Left lung (tissue), 4 donors: ENCODE measurements at regions not wholly inside any gene's neighbourhood (a gene's known extent, or its start where the extent isn't known, plus 50 kb on each side); places are given as distances from the start of the nearest gene placed in this dataset.
A peak's percentile ranks its signal among the peaks of the same experiment; 100 is the strongest.

Source experiments
- ATAC-seq: fragments of 200-7000 bp; cut with Tn5 transposase; one replicate; pipeline ENCODE4 v1.9.1; 2020; ENCODE audit warnings: moderate library complexity
- DNase-seq, 4 donors: peaks; one replicate each; pipeline ENCODE4 v3.0.0-alpha.2; 2013 to 2020
- H3K27ac ChIP-seq, 2 donors: fragments of 200-600 bp; sonication (generic) in 1 of 2; one replicate each; pipeline versions ENCODE4 v1.5.0 to v1.8.0; 2020 to 2021
- H3K27me3 ChIP-seq, 2 donors: fragments of 200-600 bp; sonication (generic) in 1 of 2; one replicate each; pipeline versions ENCODE4 v1.5.0 to v1.8.0; 2020 to 2021
- H3K36me3 ChIP-seq, 2 donors: fragments of 200-600 bp; sonication (generic) in 1 of 2; one replicate each; pipeline versions ENCODE4 v1.5.0 to v1.8.0; 2020 to 2021
- H3K4me1 ChIP-seq, 2 donors: fragments of 200-600 bp; one replicate each; pipeline ENCODE4 v1.8.0; 2021
- H3K4me3 ChIP-seq, 2 donors: fragments of 200-600 bp; sonication (generic) in 1 of 2; one replicate each; pipeline versions ENCODE4 v1.5.0 to v1.8.0; 2020 to 2021; ENCODE audit warnings: mild to moderate bottlenecking in 1 of 2
- H3K9me3 ChIP-seq, 2 donors: fragments of 200-600 bp; sonication (generic) in 1 of 2; one replicate each; pipeline versions ENCODE4 v1.5.0 to v1.8.0; 2020 to 2021
- intact Hi-C, 2 donors: fragments of 100-400 bp; cut with DNase I; formaldehyde crosslinking; loops; one replicate each; pipeline versions ENCODE4 v1.11.2 to v1.14.2; 2022
- TF ChIP-seq, protein P1 (sequence below), 2 donors: fragments of 200-600 bp; sonication (generic) in 1 of 2; IDR thresholded peaks; one replicate each; pipeline versions ENCODE4 v1.5.0 to v1.8.0; 2021; ENCODE audit warnings: antibody characterized with exemption in 2 of 2
- donor health status: DM: no; HTN: yes; CAD: no.
- donor health status: DM: no; HTN: no; CAD: no.

DNA sequence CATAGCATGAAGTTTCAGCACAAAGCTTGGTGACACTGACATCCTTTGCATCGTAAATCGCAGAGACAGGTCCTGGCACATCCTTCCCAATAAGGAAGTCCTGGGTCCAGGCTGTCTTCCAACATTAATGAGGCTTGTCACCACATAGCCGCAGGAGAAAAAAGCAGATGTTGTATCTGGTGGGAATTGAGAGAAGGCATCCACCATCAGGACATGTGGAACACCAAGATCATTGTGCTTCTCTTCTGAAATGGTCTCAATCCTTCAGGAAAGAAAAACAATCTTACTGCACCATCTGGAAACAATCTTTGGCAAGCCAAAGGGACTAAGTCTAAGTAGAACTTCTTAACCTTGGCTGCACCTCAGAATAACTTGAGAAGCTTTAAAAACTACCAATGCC is 119.0 kb upstream of the ARHGAP28 start:
- TF ChIP-seq, protein P1, sequence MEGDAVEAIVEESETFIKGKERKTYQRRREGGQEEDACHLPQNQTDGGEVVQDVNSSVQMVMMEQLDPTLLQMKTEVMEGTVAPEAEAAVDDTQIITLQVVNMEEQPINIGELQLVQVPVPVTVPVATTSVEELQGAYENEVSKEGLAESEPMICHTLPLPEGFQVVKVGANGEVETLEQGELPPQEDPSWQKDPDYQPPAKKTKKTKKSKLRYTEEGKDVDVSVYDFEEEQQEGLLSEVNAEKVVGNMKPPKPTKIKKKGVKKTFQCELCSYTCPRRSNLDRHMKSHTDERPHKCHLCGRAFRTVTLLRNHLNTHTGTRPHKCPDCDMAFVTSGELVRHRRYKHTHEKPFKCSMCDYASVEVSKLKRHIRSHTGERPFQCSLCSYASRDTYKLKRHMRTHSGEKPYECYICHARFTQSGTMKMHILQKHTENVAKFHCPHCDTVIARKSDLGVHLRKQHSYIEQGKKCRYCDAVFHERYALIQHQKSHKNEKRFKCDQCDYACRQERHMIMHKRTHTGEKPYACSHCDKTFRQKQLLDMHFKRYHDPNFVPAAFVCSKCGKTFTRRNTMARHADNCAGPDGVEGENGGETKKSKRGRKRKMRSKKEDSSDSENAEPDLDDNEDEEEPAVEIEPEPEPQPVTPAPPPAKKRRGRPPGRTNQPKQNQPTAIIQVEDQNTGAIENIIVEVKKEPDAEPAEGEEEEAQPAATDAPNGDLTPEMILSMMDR (IDR thresholded peaks at IDR 0.05): no peak
- intact Hi-C loops: no loop called here
- H3K27ac ChIP-seq: peak overlapping the region in 1 of 2 donors; percentile 59
- H3K27me3 ChIP-seq: no peaks in the 10 kb centered on the region
- no peak overlapping the region for H3K4me3 ChIP-seq
- peak in 1 of 4 donors; percentile 40 for DNase-seq
- H3K9me3 ChIP-seq: peaks cover 0 to 5% of the 10 kb centered on the region in 2 donors
- H3K4me1 ChIP-seq: no peaks in the 10 kb centered on the region
- no peak for ATAC-seq
- H3K36me3 ChIP-seq: no peaks in the 10 kb centered on the region

DNA sequence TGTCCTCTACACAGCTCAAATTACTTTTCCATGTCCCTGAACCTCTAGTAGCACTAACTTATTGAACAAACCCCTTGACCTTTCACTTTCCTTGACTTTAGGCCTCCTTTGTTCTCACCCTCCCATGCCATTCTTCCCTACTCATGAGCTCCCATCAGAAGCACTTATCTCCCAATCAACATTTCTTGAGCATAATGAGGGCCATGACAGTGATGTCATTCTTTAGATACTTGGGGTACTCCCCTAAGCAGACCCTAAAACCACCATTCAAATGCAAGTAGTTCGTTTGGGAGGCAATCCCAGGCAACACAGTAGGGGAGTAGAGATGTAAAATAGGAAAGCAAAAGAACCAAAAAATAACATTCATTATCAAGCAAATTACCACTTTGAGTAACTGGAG is 115.9 kb upstream of the ARHGAP28 start:
- TF ChIP-seq, protein P1 (IDR thresholded peaks at IDR 0.05): no peak
- Histone ChIP-seq H3K4me3 (no peak overlapping the region), H3K36me3 (no peaks in the 10 kb centered on the region), H3K27ac (no peak overlapping the region), H3K4me1 (no peaks in the 10 kb centered on the region), H3K27me3 (no peaks in the 10 kb centered on the region), H3K9me3 (peaks cover 0 to 5% of the 10 kb centered on the region in 2 donors)
- ATAC-seq (no peak), DNase-seq (no peak)
- intact Hi-C loops: no loop called here

DNA sequence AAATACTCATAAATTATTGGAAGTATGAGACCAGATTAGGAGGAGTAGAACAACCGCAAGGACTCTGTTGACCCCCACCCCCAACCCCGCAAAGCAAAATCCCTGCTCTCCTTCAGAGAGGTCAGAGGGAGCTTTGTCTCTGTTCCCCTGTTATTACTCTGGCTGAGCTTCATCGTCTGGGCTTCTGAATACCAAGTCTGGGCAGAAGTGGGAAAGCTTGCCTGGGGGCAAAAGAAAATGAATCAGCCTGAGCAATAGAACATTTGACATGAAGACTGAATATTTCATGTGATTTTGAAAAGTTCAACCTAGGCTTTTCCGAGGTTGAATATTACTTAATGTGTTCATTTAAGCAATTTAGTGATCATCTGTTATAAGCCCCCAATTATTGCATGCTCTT is 114.6 kb upstream of the ARHGAP28 start:
- TF ChIP-seq, protein P1 (IDR thresholded peaks at IDR 0.05): no peak
- Histone ChIP-seq H3K36me3 (no peaks in the 10 kb centered on the region), H3K9me3 (peaks cover 0 to 5% of the 10 kb centered on the region in 2 donors), H3K27me3 (no peaks in the 10 kb centered on the region), H3K27ac (no peak overlapping the region), H3K4me3 (no peak overlapping the region), H3K4me1 (no peaks in the 10 kb centered on the region)
- DNase-seq: no peak
- intact Hi-C loops: no loop called here
- ATAC-seq: no peak

DNA sequence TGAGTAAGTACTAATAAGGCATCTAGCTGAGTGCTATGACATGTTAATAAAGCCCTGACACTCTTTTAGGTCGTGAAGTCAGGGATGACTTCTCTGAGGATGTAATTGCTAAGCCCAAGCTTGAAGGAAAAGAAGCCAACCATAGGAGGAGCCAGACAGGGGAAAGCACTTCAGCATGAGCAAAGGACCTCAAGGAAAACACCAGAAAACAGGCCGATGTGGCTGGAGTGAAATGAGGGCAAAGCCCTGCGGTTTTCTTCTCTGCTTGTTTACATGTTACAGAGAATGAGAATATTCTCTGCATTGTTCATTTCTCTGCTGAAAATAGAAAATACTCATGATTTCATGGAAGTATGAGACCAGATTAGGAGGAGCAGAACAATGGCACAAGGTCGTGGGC is 112.5 kb upstream of the ARHGAP28 start:
- TF ChIP-seq, protein P1 (IDR thresholded peaks at IDR 0.05): no peak
- Histone ChIP-seq H3K9me3 (peaks cover 0 to 5% of the 10 kb centered on the region in 2 donors), H3K36me3 (no peaks in the 10 kb centered on the region), H3K4me3 (no peak overlapping the region), H3K27me3 (no peaks in the 10 kb centered on the region), H3K27ac (no peak overlapping the region), H3K4me1 (no peaks in the 10 kb centered on the region)
- no peak for DNase-seq
- no peak for ATAC-seq
- intact Hi-C loops: no loop called here

DNA sequence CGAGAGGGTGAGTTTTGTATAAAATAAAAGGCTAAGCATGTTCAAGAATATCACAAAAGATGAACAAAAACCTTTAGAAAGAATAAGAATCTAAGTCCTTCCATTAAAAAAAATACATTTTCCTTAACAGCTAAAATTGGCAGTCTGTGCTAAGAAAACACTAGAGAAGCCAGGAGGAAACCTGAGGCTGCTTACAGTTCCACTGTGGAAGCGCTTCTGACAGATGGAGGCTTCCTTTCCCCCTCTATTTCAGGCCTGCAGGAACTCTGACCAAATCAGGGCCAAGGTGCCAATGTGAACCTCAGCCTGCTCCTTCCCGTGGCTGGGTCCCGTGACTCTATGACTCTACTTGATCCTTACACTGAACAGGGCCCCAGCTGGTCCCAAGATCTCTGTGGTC is 108.1 kb upstream of the ARHGAP28 start:
- TF ChIP-seq, protein P1 (IDR thresholded peaks at IDR 0.05): no peak
- H3K36me3 ChIP-seq: no peaks in the 10 kb centered on the region
- DNase-seq: no peak
- intact Hi-C loops: no loop called here
- H3K9me3 ChIP-seq: no peaks in the 10 kb centered on the region
- H3K4me1 ChIP-seq: no peaks in the 10 kb centered on the region
- H3K27ac ChIP-seq: no peak overlapping the region
- no peak overlapping the region for H3K4me3 ChIP-seq
- ATAC-seq: no peak
- no peaks in the 10 kb centered on the region for H3K27me3 ChIP-seq
